T47D (cell line): ENCODE measurements at regions not wholly inside any gene's neighbourhood (a gene's known extent, or its start where the extent isn't known, plus 50 kb on each side); places are given as distances from the start of the nearest gene placed in this dataset.
"Not testable (repeated sequence)": the region's sequence is repeated elsewhere in the genome, so short reads cannot be mapped to it uniquely, and the experiment has no call there.

Source experiments
- DNase-seq, 2 experiments: peaks; one replicate each; pipeline versions ENCODE4 v3.0.0 to v3.0.0-alpha.2; 2011 to 2012; ENCODE audit warnings: low read depth in 1 of 2, low spot score in 1 of 2
- JUND ChIP-seq: IDR thresholded peaks from 2 replicates; pipeline ENCODE4 v1.6.1; 2012; ENCODE audit warnings: low read depth
- in situ Hi-C: cut with HindIII; loops from 2 replicates; pipeline ENCODE4 v1.10.0; 2016; ENCODE audit warnings: low sequenced_read_pairs, low pct_unique_long_range_greater_than_20kb

- DNase-seq, result no peak
- no peak for TF ChIP-seq JUND
- in situ Hi-C loops, result no loop called here
Observed at GRCh38 chr6:82118150-82118562, 129.4 kb downstream of the IBTK start.

GRCh38 chr6:82114748-82115147 is 132.8 kb downstream of the IBTK start:
- in situ Hi-C loops, result no loop called here
- DNase-seq, result no peak
- no peak for TF ChIP-seq JUND

- TF ChIP-seq JUND, result no peak
- no peak for DNase-seq
- in situ Hi-C loops, result no loop called here
Observed at GRCh38 chr6:82113231-82113630, 134.3 kb downstream of the IBTK start.

GRCh38 chr6:82111818-82112217 is 135.7 kb downstream of the IBTK start:
- in situ Hi-C loops, result no loop called here

GRCh38 chr6:82111114-82111513 is 136.4 kb downstream of the IBTK start:
- no peak for DNase-seq
- TF ChIP-seq JUND, result no peak
- in situ Hi-C loops, result no loop called here

More at GRCh38 chr6:82111818-82112217, 135.7 kb downstream of the IBTK start:
- no peak for TF ChIP-seq JUND
- DNase-seq, result no peak

GRCh38 chr6:82103171-82103570 is 144.4 kb downstream of the IBTK start:
- in situ Hi-C loops, result not testable (repeated sequence)

GRCh38 chr6:82101374-82102114 is 146.0 kb downstream of the IBTK start:
- DNase-seq, in situ Hi-C loops: not testable (repeated sequence)

More at GRCh38 chr6:82103171-82103570, 144.4 kb downstream of the IBTK start:
- DNase-seq, result not testable (repeated sequence)

- in situ Hi-C loops, DNase-seq: not testable (repeated sequence)
Observed at GRCh38 chr6:82100763-82101162, 146.8 kb downstream of the IBTK start.

GRCh38 chr6:82097676-82098075 is 149.9 kb downstream of the IBTK start:
- no peak for DNase-seq
- no peak for TF ChIP-seq JUND
- in situ Hi-C loops, result no loop called here

GRCh38 chr6:82095091-82095490 is 152.5 kb downstream of the IBTK start:
- DNase-seq, result no peak
- in situ Hi-C loops, result no loop called here
- TF ChIP-seq JUND, result no peak

- TF ChIP-seq JUND, result no peak
- in situ Hi-C loops, result no loop called here
Observed at GRCh38 chr6:82094166-82094806, 153.3 kb downstream of the IBTK start.

GRCh38 chr6:82088978-82089771 is 158.4 kb downstream of the IBTK start:
- in situ Hi-C loops, result no loop called here
- no peak for DNase-seq
- no peak for TF ChIP-seq JUND

More at GRCh38 chr6:82094166-82094806, 153.3 kb downstream of the IBTK start:
- no peak for DNase-seq

GRCh38 chr6:82086944-82087343 is 160.6 kb downstream of the IBTK start:
- in situ Hi-C loops, result no loop called here
- no peak for TF ChIP-seq JUND
- peak; percentile 11 to 69 for DNase-seq
